HG02973 (cell line): ENCODE measurements at regions not wholly inside any gene's neighbourhood (a gene's known extent, or its start where the extent isn't known, plus 50 kb on each side); places are given as distances from the start of the nearest gene placed in this dataset.
"Not testable (repeated sequence)": the region's sequence is repeated elsewhere in the genome, so short reads cannot be mapped to it uniquely, and the experiment has no call there.

ENCODE experiments used
- ATAC-seq: cut with Tn5 transposase; IDR thresholded peaks from one replicate; pipeline ENCODE4 v1.9.1; 2021; ENCODE audit warnings: moderate library complexity; ENCODE audit not compliant: unreplicated experiment

DNA sequence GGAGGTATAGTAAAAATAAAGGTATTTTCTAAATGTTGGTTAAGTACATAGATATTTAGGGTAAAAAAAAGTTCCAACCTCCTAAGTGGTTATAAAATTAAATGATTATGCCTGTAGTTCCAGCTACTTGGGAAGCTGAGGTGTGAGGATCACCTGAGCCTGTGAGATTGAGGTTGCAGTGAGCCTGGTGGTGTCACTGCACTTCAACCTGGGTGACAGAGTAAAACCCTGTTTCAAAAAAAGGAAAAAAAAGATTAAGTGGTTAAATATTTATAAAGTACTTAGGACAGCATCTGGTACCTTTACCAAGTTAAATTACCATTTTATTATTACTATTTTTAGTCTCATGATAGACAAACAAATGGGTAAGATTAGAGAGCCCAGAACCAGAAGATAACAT, 1801.0 kb downstream of the C4orf33 start:
- no peak for ATAC-seq

GRCh38 chr4:130901321-130901720, 1805.4 kb downstream of the C4orf33 start:
- ATAC-seq = no peak

- ATAC-seq = no peak
Observed at GRCh38 chr4:130922955-130923354, 1827.0 kb downstream of the C4orf33 start.

DNA sequence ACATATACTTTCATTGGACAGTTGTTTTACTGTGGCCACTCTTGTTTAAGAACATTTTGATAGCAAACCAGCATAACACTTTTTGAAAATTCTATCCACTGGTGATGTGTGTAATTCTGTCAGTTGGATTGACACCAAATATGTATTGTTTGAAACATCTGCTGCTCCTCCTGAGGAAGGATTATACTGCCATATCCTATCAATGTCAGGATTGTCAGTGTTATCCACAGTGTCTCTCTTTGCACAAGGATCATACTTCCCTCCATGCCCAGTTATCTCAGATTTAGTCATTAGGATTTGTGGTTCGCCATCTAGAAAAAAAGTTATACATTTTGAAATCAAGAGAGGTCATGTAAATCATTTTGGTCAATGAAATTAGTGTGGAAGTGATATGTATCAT, 1859.6 kb downstream of the C4orf33 start:
- no peak for ATAC-seq

GRCh38 chr4:130985371-130985770, 1889.4 kb downstream of the C4orf33 start:
- no peak for ATAC-seq

DNA sequence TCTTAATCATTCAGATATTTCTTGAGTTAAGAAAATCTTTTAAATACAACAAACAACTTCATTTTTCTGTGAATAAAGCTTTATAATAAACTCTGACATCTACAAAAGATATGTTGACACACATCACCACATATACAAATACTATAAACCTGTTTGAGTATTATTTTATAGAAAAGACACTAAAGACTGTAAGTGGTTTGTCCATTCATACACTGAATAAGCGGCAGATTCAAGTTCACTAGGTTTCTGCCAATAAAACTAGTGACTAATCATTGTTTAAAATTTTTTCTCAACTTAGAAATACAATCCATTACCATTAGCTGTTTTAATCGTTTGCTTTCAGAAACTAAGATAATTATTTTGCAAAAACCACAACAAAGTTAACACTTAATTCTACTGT, 1900.0 kb downstream of the C4orf33 start:
- ATAC-seq = no peak

DNA sequence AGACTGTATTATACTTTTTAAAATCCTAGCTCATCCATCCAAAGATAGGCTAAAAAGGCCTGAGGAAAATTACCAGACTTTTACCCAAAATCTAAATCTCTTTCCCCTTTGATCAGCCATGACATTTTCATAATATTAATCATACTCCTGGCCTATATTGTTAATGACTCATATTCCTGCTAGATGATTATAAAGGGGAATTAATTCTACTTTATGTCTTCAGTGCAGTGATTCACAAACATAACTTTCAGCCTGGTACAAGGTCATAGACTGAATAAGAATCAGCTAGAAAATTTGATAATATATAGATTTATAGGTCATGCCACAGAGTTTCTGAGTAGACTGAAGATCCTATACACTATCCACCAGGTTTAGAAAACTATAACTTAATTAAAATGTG, 1905.4 kb downstream of the C4orf33 start:
- ATAC-seq = no peak

DNA sequence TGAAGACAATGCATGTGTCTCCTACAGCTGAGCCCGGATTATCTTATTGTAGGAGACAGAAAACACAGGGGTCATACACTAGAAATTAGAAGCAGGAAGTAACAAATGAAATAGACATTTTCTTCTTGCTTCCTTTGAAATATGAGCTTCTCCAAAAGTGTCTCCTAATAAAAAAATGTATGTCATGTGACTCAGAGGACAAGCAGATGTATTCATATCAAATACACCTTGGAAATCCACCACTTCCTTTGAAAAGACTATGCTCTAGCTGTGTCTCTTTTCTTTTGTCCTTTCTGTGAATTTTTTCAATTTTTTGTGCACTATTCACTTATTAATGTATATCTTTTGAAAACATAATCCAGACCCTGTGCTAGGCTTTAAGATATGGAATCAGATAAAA, 1906.2 kb downstream of the C4orf33 start:
- ATAC-seq = no peak

- no peak for ATAC-seq
Observed at GRCh38 chr4:131006388-131006787, 1910.4 kb downstream of the C4orf33 start.

- not testable (repeated sequence) for ATAC-seq
Observed at GRCh38 chr4:131011961-131012360, 1916.0 kb downstream of the C4orf33 start.

DNA sequence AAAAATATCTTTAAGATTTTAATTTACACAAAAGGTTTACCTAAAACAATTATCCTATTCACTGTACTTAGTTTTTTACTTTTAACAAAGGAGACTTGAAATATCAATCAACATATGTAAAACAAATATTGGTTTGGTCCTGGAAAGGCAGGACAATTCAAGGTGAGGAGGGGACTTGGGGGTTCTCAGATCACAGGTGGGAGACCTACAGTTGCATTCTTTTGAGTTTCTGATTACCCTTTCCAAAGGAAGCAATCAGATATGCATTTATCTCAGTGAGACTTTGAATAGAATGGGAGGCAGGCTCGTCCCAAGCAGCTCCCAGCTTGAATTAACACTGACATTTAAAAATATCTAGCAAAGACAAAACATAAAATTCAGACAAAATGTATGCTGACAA, 1917.3 kb downstream of the C4orf33 start:
- no peak for ATAC-seq

GRCh38 chr4:131026771-131027170, 1930.8 kb downstream of the C4orf33 start:
- ATAC-seq = no peak

GRCh38 chr4:131044368-131044767, 1948.4 kb downstream of the C4orf33 start:
- ATAC-seq = no peak

DNA sequence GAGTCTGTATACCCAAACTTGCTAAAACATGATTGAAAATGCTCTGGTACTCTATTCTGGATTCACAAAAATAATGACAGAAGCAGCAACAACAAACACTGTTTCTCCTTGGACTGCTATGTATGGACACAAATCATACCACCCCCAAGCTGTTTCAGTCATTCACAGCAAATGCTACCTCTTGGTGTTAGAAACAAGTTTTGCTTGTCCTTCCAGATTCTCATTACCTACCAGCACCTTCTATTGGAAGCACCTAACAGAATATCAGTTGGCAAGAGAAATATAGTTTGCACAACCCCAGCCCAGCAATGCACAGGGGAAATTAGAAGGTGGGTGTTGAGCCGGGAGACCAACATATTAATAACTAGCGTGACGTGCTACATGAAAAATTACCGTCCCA, 1950.9 kb downstream of the C4orf33 start:
- ATAC-seq = no peak

- no peak for ATAC-seq
Observed at GRCh38 chr4:131052646-131053045, 1956.7 kb downstream of the C4orf33 start.

- no peak for ATAC-seq
Observed at GRCh38 chr4:131054489-131055019, 1958.6 kb downstream of the C4orf33 start.

GRCh38 chr4:131061734-131062133, 1965.8 kb downstream of the C4orf33 start:
- ATAC-seq = no peak

DNA sequence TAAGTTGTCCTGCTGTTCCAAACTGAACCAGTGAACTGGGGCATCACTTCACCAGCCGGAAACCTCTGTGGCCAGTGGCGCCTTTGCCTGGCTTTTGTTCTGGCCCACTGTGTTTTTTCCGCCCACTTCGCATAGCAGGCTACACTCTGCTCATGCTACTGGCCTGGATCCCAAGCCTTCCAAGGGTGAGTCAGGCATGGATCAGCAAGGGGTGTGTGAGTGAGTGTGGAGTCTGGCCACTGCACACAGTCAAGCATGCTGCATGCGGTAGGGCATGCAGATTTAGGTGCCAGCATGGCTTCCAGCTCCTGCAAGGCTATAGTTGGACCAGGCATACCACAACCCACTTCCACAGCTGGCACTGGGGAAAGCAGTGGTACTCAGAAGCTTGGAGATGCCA, 1967.9 kb downstream of the C4orf33 start:
- no peak for ATAC-seq

DNA sequence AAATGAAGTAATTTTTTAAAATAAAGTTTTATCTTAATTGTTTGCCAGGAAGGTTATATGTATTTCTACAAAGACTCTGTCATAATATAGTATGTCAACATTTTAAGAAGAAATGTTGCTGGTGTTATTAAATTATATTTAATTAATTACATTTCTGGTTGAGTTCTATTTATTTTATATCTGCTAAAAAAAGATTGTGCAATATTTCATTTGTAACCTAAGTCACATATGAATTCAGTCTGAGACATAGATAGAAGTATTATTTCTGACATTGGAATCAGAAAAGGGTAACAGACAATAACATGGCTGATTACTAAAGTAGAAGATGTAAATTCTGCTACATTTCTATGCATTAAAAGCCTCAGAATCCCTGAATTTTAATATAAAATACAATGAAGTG, 1985.1 kb downstream of the C4orf33 start:
- ATAC-seq = no peak

DNA sequence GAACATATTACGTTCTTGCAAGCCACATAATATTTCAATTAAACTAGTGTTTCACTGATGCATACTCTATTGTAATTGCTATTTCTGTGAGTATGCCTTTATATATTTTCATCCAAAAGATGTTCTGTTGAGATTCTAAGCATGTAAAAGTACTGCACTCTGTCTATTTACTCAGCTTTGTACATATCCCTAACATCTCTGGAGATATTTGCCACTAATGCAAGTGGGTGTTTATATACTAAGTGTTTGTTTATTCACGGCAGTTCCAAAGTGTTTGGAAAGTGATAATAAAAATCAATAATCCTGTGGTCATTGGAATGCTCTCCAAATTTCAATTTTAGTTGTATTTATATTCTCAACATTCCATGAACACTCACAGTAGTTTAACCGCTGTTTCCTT, 1989.0 kb downstream of the C4orf33 start:
- ATAC-seq = no peak

GRCh38 chr4:131091896-131092295, 1995.9 kb downstream of the C4orf33 start:
- ATAC-seq = no peak

DNA sequence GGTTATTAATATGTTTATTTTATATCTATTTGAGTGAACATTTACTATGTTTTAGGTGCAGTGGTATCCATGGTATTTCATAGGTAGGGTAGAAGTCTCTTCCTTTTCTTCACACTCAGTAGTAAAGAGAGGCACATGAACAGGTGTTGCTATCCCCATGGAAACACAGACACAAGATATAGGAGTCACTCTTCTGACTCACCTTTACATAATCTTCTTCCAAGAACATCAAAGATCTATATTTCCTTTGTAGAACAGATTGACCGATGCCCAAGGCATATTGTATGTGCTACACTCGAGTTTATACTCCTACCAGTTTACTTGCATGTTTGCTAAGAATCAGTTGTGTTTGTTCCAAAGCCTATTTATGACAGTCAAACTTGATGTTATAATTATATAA, 1997.4 kb downstream of the C4orf33 start:
- no peak for ATAC-seq

DNA sequence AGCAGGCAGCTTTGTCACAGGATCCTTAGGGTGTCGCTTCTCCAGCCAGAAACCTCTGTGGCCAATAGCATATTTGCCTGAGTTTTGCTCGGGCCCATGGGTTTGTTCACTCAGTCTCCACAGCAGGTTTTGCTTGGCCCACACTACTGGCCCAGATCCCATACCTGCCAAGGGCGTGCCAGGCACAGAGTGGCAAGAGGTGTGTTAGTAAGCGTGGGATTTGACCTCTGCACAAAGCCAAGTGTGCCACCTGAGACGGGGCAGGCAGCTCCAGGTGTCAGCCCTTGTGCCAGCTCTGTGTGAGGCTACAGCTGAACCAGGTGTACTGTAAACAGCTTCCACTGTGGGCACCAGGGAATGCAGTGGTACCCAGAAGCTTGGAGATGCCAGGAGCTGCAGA, 2003.0 kb downstream of the C4orf33 start:
- no peak for ATAC-seq

- ATAC-seq = no peak
Observed at GRCh38 chr4:131113273-131113672, 2017.3 kb downstream of the C4orf33 start.
